ENCODE measurements at regions not wholly inside any gene's neighbourhood (a gene's known extent, or its start where the extent isn't known, plus 50 kb on each side); places are given as distances from the start of the nearest gene placed in this dataset.
A peak's percentile ranks its signal among the peaks of the same experiment; 100 is the strongest.

- no peak for DNase-seq
These were observed 105.1 kb upstream of the PRL start for GRCh38 chr6:22401932-22402331.

- no peak for DNase-seq
These were observed 112.7 kb upstream of the PRL start for GRCh38 chr6:22409486-22409885.

GRCh38 chr6:22411376-22412105 lies 114.7 kb upstream of the PRL start:
- DNase-seq, result no peak

GRCh38 chr6:22412994-22413393 lies 116.2 kb upstream of the PRL start:
- DNase-seq, result no peak

- no peak for DNase-seq
These were observed 117.0 kb upstream of the PRL start for GRCh38 chr6:22413681-22414311.

GRCh38 chr6:22418714-22419113 lies 121.9 kb upstream of the PRL start:
- DNase-seq, result no peak

GRCh38 chr6:22421198-22421597 lies 124.4 kb upstream of the PRL start:
- no peak for DNase-seq

- no peak for DNase-seq
These were observed 127.4 kb upstream of the PRL start for GRCh38 chr6:22424196-22424595.

- DNase-seq, result no peak
These were observed 135.2 kb upstream of the PRL start for GRCh38 chr6:22432060-22432459.

GRCh38 chr6:22433745-22434144 lies 135.6 kb upstream of the HDGFL1 start:
- no peak for DNase-seq

- no peak for DNase-seq
These were observed 134.2 kb upstream of the HDGFL1 start for GRCh38 chr6:22435151-22435550.

- no peak for DNase-seq
These were observed 133.2 kb upstream of the HDGFL1 start for GRCh38 chr6:22436134-22436533.

GRCh38 chr6:22437665-22438064 lies 131.7 kb upstream of the HDGFL1 start:
- no peak for DNase-seq

- DNase-seq, result no peak
These were observed 126.5 kb upstream of the HDGFL1 start for GRCh38 chr6:22442826-22443225.

GRCh38 chr6:22444330-22444729 lies 125.0 kb upstream of the HDGFL1 start:
- no peak for DNase-seq

GRCh38 chr6:22445946-22446345 lies 123.4 kb upstream of the HDGFL1 start:
- no peak for DNase-seq

- DNase-seq, result no peak
These were observed 121.8 kb upstream of the HDGFL1 start for GRCh38 chr6:22447249-22448196.

GRCh38 chr6:22448291-22448711 lies 121.1 kb upstream of the HDGFL1 start:
- DNase-seq, result no peak

GRCh38 chr6:22451962-22452361 lies 117.4 kb upstream of the HDGFL1 start:
- no peak for DNase-seq

- DNase-seq, result no peak
These were observed 114.0 kb upstream of the HDGFL1 start for GRCh38 chr6:22455378-22455777.

- peak; percentile 27 for DNase-seq
These were observed 111.4 kb upstream of the HDGFL1 start for GRCh38 chr6:22457996-22458395.

GRCh38 chr6:22466665-22467245 lies 102.6 kb upstream of the HDGFL1 start:
- peak; percentile 53 for DNase-seq

GRCh38 chr6:22467645-22468044 lies 101.7 kb upstream of the HDGFL1 start:
- peak; percentile 91 for DNase-seq
